HG03159 (cell line): ENCODE measurements at regions not wholly inside any gene's neighbourhood (a gene's known extent, or its start where the extent isn't known, plus 50 kb on each side); places are given as distances from the start of the nearest gene placed in this dataset.
"Not testable (repeated sequence)": the region's sequence is repeated elsewhere in the genome, so short reads cannot be mapped to it uniquely, and the experiment has no call there.

Experiments used
- ATAC-seq: cut with Tn5 transposase; IDR thresholded peaks from one replicate; pipeline ENCODE4 v1.9.1; 2021; ENCODE audit warnings: mild to moderate bottlenecking, moderate library complexity; ENCODE audit not compliant: unreplicated experiment

DNA sequence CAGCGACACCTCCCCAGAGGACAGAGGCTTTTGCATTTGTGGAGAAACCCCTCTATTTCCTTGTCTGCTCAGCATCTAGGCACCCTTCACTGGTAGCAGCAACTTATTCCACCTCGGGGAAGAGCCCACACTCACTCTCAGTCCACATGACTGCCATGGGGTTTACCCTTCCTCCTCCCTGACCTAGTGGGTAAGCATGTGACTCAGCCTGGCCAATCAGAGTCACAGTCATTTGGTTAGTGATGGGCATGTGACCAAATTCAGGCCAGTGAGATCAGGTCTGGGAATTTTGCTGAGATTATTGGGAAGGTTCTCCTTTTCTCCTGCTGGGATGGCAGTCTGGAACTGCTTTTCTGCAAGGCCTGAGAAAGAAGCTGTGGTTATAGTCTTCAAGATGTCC lies 145.7 kb upstream of the PHACTR3 start:
- no peak for ATAC-seq

DNA sequence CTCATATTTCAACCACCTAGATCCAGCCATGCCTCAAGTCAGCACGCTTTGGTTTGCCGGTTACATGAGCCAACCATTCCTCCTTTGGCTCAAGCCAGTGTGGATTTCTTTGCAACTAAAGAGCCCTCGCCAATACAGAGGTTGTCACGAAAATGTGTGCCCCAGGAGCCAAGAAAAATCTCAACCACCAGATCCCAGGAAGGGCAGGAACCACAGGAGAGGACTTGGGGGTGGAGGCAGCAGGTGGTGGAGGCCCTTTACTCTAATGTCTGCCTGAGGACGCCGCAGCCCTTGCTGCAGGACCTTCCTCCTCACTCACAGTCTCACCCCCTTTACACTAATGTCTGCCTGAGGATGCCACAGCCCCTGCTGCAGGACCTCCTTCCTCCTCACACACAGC lies 144.8 kb upstream of the PHACTR3 start:
- ATAC-seq: no peak

DNA sequence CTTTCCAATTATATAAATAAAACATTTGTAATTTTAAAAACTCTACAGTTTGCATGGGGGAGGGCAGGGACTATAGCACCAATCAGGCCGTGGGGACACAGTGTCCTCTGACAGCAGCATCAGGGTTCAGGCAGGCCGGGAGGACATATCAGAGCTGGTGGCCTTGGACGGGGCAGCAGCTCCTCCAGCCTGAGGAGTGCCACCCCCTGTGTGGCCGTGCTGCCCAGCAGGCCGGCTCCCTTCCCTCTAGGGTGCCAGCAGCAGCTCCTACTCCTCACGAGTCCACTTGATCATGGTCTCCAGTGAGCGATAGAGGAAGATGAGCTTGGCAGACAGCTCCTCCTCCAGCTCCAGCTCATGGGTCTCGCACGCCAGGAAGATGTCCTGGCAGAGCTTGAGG lies 144.0 kb upstream of the PHACTR3 start:
- no peak for ATAC-seq

DNA sequence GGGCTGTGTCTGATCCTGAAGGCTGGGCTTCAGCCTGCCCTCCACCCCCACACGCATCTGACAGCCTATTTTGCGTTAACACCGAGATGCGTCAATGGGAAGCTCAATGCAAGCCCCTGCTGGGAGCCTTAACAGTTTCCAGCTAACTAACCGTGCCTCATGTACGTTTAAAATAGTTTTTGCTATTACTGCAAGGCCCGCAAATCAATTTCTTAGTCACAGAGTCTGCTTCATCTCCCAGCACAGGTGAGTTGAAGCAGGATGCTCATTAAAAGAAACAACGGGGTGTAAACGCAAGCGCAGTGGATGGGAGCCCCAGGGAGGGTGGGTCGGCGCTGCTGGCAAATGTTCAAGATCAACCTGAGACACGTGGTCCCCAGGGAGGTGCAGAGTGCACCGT lies 142.8 kb upstream of the PHACTR3 start:
- no peak for ATAC-seq

DNA sequence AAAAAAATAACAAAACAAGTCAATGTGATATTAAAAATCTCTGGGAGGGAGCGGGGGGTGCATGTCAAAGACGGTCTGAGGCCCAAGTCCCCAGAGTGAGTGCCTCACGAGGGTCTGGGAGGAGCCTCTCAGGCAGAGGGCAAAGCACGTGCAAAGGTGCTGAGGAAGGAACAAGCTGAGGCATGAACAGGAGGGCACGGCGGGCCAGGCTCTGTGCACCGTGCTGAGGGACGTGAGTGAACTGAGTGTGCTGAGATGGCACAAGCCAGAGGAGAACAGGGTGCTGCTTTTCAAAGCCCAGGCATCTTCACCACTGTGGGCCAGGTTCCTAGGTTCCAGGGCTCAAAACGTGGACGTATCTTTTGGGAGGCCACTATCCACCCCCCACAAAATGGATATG lies 142.1 kb upstream of the PHACTR3 start:
- no peak for ATAC-seq

DNA sequence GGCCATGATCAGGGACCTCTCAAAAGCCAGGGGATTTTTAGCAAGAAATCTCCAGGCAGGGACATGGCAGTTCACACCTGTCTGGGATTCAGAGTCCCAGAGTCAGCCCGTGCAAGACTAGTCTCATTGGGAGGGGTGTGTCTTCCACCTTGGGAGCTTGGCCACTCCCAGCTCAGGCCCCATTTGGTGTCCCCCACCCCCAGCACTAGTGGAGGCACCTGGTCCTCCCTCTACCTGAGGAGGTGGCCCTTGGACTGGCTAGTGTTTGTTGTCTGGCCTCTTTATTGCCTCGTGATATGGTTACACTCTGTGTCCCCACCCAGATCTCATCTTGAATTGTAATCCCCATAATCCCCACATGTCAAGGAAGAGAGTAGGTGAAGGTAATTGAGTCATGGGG lies 140.8 kb upstream of the PHACTR3 start:
- no peak for ATAC-seq

DNA sequence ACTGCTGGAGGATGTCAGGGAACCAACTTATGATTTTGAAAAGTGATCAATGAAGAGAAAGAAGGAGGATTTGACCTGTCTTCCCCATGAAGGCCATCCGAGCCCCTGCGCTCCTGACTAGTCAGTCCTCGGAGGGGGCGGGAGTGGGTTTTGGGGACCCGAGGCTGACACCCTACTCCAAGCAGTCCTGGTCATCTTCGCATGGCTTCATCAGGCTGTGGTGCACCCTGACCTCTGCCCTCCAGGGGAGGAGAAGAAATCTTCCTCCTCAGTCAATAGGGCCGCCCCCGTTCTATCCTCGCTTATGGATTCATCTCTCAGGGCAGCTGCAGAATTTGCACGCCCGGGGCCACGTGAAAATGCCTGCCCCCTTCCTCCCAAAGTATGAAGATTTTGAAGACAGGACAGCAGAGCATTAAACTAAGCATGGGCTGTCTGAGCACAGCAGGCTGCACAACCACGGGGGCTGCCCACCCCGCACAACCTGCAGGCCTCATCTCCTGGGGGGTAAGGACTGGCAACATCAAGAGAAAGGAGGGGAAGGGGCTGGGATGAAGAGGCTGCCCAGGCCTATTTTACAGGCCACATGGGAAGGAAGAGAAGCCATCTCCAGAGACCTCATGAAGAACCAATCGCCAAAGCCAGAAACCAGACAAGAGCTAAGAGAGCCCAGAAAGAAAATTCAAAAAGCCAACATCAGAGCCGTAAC lies 138.1 kb upstream of the PHACTR3 start:
- no peak for ATAC-seq

DNA sequence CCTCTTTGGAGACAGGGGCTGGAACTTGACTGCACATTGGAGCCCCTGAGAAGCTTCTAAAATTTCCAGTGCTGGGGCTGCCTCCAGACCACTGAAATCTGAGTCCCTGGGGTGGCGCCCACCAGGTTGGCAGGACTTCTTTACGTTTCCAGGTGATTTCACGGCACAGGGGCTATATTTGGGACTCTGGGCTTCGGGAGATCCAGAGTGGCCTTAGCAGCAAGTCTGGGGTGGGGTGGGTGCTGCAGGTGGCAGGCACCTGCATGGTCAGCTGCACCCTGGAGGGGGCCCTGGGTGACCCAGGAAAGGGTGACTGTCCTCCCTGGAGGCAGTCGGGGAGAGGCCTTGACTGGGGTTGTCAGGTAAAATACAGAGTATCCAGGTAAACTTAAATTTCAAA lies 135.5 kb upstream of the PHACTR3 start:
- no peak for ATAC-seq

DNA sequence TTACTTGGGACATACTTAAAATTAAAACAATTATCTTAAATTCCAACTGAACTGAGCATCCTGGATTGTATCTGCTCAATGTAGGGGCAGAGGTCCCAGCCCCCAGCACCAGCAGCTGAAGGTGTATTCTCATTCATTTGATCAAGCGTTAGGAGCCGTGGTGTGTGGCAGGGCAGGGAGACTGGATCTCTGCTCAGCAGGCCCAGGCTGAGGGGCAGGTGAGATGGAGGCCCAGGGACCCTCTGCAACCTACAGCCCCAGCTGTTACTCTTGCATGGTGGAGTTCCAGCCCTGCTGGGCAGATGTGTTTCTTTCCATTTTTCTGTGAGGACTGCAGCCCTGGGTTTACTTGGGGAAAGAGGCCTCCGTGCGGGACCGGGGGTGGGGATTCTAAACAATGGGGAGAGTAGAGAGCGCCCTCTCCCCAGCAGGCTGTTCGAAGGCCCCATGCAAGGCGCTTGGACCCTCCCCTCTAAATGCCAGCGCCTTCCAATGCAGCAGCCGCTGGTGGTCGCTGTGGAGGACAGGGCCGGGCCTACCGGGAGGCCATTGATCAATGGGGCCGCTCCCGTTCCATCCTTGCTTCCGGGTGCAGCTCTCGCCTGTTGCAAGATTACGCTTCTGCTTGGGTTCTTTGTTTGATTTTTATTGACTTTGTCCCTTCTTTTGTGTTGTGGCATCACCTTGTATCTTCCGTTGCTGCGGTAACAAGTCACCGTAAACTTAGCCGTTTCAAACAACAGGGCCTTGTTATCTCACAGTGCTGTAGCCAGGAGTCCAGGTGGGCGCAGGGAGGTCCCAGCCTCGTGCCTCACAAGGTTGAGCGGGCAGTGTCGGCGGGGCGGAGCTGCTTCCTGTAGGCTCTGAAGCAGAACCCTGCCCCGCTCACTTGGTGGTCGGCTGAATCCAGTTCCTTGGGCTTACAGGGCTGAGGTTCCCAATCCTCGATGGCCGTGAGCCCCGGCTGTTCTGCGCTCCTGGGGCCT lies 134.8 kb upstream of the PHACTR3 start:
- ATAC-seq: no peak

DNA sequence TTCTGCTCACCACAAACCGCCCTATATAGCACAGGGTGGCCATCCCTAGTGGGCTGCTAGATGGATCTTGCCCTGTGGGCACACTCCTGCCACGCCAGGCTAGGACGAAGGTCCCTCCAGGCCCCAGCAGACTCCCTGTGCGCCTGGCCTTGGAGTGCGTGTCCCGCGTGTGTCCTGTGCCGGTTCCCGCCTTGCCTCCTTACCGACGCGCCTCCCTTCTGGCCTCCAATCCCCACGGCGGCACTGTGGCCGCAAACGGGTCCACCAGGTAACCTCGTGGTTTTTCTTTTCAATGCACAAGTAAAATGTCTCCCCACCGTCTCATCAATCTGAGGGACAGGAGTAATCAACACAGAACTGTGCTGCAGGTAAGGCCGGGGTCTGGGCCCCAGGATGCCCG lies 133.8 kb upstream of the PHACTR3 start:
- no peak for ATAC-seq

DNA sequence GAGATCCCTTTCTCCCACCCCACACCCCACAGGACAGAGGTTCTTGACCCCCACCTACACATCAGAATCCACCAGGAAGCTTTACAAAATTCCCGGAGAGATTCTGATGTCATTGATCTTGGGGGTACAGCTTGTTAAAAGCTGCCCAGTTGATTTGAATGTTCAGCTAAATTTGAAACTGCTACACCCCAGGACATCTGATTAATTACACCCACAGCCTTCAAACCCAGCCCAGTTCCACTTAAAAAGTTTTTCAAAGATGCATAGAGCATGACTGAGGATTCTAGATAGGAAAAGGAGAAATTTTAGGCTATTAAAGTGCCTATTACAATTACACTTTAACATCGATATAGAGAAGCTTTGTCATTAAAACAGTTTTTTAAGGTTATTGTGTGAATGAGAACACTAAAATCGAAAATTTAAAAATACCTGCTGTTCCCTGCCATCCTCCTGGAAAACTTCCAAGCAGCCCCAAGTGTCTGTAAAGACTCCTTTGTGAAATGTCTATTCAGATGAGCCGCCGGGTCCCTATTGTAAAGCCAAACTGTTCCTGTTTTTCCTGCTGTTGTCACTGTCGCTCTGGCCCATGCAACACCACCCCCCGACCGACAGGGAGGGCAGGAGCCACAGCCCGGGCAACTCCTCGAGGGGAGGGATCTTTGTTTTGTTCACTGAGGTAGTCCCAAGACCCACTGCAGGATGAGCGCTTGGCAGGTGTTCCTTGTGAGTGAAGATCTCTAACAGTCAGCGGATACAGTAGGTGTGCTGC lies 132.5 kb upstream of the PHACTR3 start:
- no peak for ATAC-seq

DNA sequence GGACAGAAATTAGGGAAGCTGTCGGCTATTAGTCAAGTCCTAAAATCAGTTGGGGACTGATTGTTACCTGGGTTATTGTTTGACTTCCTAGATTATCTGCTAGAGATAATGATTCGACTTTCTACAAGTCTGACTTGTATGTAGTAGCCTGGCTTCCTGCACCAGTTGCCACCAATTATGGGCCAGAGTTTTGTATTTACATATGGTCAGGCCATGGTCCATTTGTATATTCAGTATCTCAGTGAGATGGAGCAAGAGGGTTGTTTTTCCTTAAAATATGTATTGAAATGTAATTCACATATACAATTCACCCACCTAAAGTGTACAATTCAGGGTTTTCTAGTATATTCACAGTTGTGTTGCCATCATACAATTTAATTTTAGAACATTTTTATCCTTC lies 130.6 kb upstream of the PHACTR3 start:
- ATAC-seq: no peak

DNA sequence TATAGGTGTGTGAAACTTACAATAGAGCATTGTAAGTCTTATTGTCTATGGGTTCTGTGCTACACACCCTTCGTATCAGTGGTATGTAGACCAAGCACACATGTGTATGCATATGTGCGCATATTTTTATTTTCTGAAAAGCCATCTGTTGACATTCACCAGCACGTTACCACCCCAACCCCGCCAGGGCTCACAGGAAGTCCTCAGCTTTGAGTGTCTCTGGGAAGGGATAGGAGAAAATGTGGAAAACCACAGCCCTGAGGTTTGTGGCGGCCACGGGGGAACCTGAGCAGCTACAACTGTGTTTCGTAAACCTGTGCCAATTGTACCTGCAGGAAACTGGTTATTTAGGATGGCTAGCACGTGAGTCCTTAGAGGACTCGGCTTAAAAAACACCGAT lies 123.3 kb upstream of the PHACTR3 start:
- ATAC-seq: no peak

DNA sequence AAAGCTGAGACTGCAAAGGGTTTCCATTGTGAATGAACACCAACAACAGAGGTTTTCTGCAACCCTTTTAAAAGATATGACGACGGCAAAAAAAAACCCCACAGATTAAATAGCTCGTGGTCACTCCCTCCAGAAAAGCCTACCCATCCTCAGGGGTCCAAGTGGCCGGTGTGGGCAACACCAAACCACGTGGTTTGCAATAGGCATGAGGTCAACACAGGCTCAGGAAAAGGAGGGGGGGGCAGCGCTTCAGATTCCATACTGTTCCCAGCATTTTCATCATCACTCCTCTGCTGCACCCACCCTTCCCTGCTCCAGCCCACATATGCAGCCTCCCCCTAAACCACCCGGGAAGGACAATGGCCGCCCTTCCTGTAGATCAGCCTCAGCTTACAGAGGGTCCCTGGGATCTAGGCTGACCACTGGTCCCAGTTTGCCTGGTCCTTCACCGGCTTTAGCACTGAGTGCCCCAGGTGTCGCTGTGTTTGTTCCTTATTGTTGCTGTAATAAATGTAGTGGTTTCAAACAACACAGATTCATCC lies 122.8 kb upstream of the PHACTR3 start:
- ATAC-seq: no peak

DNA sequence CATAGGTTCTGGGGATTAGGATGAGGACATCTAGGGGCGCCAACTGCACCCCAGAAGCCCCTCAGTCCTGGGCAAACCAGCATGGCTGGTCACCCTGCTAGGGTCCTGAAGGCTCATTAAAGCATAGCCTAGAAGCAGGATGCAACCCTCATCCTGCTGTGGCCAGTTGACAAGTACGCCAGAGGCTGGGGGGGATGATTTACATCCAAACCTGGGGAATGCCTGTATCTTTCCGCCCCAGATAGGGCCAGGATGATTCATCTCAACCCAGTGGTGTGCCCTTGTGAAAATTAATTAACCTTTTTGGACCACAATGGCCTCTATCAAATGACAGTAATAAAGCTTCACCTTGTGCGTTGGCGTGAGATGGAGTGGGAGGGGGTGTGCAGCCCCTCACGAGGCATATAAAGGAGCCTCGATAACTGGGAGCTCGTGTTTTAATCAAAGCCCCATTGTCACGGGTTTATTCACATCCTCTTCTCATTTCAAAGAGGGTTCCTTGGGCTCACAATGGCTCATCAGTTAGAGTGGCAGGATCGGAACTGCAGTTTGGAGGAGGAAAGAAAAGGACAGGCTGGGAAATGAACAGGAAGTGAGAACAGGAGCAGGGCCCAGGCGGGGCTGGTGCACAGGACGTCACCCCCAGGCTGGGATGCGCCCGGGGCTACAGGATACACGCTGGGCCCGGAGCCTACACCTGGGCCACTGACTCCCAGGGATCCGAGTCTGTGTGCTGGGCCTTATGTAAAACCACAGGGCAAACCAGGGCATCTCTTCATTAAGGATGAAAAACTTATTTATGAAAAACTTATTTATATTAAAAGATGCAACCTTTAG lies 121.8 kb upstream of the PHACTR3 start:
- ATAC-seq: no peak

DNA sequence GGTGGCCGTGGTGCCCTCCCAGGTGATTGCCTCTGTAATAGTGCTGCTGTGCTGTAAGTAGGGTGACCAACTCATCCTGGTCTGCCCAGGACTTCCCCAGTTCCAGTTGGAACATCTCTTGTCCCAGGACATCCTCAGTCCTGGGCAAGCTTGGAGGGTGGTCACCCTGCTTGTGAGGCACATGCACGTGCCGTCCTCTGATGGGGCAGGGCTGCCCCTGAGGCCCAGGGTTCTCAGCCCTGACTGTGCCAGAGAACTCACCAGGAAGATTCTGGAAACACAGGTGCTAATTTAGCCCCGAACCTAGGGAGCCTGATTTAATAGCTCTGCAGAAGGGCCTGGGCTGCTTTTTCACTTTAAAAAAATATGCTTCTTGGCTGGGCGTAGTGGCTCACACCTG lies 120.9 kb upstream of the PHACTR3 start:
- no peak for ATAC-seq

DNA sequence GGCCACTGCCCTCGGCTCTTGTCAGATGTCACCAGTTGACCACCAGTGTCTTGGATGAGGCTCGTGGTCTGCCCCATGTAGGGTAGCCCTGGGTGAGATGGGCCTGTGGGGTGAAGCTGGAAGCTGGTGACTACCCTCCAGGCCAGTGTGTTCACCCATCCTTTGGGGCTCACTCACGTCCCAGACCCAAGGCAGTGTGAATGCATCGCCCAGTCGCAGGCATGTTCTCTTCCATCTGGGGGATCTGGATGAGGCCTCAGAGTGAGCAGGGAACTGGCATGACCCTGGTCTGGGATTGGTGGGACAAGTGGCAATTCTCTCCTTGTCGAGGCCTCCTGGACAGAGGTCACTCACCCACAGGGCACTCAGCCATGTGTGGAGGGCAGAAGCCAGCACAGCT lies 120.1 kb upstream of the PHACTR3 start:
- ATAC-seq: no peak

DNA sequence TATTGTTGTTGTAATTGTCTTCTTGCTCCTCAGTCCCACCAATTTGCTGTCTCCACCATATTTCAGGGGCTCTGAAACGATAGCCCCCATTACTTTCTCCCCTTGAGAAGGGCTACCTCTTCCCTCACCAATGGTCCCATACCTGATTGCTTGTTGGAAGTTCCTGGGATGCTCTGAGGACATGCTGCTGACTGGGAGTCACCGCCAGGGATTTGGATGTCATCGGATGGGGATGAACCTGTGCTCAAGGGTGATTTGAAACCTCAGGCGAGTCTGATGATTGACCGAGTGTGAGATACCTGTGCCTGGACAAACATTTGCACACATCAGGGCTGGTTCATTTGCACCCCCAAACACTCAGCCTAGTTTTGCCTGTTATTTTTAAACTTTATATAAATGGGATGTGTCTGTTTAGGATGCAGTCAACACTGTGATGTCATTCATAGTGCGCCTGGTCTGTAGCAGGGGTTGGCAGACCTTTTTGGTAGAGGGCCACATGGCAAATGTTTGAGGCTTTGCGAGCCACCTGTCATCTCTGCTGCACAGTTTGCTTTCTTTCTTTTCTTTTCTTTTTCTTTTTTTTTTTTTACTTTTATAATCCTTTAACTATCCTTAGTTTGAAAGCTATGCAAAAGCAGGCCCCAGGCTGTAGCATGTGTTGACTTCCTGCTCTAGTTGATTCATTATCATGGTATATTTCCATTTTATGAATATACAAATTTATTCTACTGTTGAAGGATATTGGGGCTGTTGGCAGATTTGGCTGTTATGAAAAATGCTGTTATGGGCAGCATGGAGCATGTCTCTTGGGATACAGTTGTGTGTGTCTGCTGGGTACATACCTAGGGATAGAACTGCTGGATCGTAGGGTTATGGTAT lies 118.5 kb upstream of the PHACTR3 start:
- no peak for ATAC-seq

DNA sequence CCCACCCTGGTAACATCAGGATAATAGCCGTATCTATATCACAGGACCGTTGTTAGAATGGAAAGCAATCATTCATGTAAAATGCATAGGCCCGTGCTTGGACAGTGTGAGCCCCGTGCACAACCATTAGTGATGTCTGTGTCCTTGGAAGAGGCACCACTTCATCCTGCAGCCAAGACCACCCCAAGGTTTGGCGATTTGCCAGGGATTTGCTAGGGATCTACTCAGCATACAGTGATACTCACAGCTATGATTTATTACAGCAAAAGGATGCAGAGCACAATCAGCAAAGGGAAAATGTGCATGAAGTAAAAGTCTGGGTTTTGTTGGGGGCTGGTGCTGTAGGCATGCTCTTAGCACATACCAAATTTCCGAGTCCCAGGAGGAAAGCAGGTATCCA lies 115.9 kb upstream of the PHACTR3 start:
- ATAC-seq: not testable (repeated sequence)
